GM19328 (cell line): ENCODE measurements at regions not wholly inside any gene's neighbourhood (a gene's known extent, or its start where the extent isn't known, plus 50 kb on each side); places are given as distances from the start of the nearest gene placed in this dataset.

Source experiments
- ATAC-seq: cut with Tn5 transposase; IDR thresholded peaks from one replicate; pipeline ENCODE4 v1.9.1; 2021; ENCODE audit warnings: mild to moderate bottlenecking, moderate library complexity; ENCODE audit not compliant: unreplicated experiment

DNA sequence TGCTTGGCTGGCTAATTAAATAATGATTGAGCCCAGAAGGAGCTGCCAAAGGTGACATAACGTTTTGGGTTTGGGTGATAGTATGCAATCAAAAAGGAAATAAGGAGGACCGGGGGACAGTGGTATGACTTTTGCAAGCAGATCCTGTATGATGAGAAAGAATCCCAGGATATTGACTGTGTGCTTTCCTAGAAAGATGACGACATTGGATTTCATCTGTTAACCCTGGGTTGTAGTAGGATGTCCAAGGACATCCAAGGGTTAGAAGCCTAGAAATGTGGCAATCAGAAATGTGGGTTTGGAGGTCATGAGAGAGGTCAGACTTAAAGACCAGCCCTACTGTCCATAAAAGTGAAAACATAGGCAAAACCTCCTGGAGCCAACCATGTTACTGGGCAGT, 50.3 kb upstream of the HMHB1 start:
- no peak for ATAC-seq

GRCh38 chr5:143760755-143761154, 51.2 kb upstream of the HMHB1 start:
- no peak for ATAC-seq

- ATAC-seq = no peak
Measured at GRCh38 chr5:143760131-143760505, 51.8 kb upstream of the HMHB1 start.

DNA sequence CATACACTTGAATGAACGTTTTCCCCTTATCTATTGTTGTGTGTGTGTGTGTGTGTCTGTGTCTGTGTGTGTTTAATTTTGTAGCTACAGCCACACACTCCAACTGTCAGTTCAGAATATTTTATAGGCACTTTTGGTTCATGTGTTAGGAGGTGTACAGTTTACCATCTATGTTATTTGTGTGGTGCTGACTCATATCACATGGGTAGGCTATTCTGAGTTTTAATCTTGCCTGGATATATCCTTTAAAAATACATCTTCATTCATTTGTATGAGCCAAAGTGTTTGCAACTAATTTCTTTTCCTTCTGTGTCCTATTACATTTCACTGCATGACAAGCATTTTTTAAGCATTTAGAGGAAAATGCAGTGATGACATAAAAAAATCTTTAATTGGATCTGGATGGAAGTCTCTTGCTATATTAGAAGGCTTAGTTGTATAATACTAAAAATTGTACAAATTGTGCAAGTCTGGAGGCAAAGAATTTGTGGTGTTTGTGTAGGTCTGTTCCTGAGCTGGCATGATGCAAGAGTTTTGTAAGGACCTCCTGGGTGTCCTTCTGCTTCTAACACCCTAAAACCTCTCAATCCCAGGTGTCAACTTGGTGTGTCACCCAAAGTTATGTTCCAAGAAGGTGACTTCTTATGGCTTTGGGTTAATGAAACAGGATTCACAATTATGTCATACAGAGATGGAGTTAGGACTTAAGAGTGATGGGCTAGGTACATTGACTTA, 52.4 kb upstream of the HMHB1 start:
- ATAC-seq = no peak

DNA sequence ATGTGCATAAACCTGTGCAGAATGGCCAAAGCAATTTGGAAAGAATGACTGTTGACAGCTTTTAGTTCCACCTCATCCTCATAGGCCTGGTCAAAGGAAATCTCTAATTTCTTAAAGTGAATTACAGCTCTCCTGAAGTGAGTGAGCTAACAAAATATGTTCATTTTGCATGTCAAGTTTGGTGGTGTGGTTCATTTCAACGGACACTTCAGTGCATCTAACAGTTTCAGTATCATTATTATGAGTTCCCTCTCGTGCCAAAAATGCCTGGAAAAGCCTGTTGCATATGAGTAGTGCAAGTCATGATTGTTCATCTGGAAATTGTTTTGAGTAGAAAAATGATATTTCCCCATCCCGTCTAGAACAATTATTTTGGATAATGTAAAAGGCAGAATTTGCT, 53.2 kb upstream of the HMHB1 start:
- peak; percentile 63 for ATAC-seq

GRCh38 chr5:143758015-143758414, 53.9 kb upstream of the HMHB1 start:
- ATAC-seq = no peak

- ATAC-seq = no peak
Measured at GRCh38 chr5:143757116-143757515, 54.8 kb upstream of the HMHB1 start.

- ATAC-seq = no peak
Measured at GRCh38 chr5:143755966-143756365, 56.0 kb upstream of the HMHB1 start.

GRCh38 chr5:143752165-143752850, 59.7 kb upstream of the HMHB1 start:
- ATAC-seq = no peak

- no peak for ATAC-seq
Measured at GRCh38 chr5:143751342-143751741, 60.6 kb upstream of the HMHB1 start.

- no peak for ATAC-seq
Measured at GRCh38 chr5:143749581-143750205, 62.3 kb upstream of the HMHB1 start.

GRCh38 chr5:143748516-143748915, 63.4 kb upstream of the HMHB1 start:
- ATAC-seq = no peak

- no peak for ATAC-seq
Measured at GRCh38 chr5:143742951-143743350, 69.0 kb upstream of the HMHB1 start.

- no peak for ATAC-seq
Measured at GRCh38 chr5:143741421-143741820, 70.5 kb upstream of the HMHB1 start.

DNA sequence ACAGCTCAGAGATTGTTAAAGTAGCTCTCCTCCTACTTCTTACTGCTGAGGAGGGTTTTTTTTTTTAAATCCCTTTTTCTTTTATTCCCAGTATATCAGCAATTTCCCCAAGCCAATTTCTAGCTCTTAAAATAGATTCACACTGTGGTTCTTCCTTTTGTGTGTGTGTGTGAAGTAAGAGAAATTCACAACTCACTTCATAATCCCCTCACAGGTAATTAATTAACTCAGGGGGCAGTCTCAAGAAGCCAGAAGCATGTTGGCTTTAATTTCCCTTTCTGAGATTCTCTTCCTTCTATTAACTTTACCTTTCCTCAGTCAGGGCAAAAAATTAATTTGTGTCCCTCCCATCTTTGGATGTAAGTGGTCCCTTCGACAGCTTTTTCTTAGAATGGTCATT, 71.0 kb upstream of the HMHB1 start:
- no peak for ATAC-seq

DNA sequence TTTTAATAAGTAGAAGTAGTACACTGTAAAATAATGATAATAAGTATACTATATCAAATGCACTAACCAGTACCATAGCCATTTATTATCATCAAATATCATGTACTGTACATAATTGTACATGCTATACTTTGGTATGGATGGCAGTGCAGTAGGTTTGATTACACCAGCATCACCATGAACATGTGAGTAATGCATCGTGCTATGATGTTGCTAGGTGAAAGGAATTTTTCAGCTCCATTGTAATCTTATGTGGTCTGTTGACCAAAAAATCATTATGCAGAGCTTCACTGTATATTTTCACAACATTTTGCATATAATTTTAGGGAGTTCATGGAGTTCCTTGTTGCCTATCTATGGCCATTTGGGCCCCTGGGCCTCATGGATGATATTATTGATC, 72.2 kb upstream of the HMHB1 start:
- no peak for ATAC-seq

GRCh38 chr5:143738417-143739401, 73.3 kb upstream of the HMHB1 start:
- ATAC-seq = no peak

GRCh38 chr5:143737062-143737461, 74.9 kb upstream of the HMHB1 start:
- ATAC-seq = no peak

- ATAC-seq = no peak
Measured at GRCh38 chr5:143734456-143734780, 77.5 kb upstream of the HMHB1 start.

GRCh38 chr5:143733665-143734455, 78.1 kb upstream of the HMHB1 start:
- ATAC-seq = no peak
